ENCODE measurements at regions not wholly inside any gene's neighbourhood (a gene's known extent, or its start where the extent isn't known, plus 50 kb on each side); places are given as distances from the start of the nearest gene placed in this dataset.
"Not testable (repeated sequence)": the region's sequence is repeated elsewhere in the genome, so short reads cannot be mapped to it uniquely, and the experiment has no call there.

DNA sequence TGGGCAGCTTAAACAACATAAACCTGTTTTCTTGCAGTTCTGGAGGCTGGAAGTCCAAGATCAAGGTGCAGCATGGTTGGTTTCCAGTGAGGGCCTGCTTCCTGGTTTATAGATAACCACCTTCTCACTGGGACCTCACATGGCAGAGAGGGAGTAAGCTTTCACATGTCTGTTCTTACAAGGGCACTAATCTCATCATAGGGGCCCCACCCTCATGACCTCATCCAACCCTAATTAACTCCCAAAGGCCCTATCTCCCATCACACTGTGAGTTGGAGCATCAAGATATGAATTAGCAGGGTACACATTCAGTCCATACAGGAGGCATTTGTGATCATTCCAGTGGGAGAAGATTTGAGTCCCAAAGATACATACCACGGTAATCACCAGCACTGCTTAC lies 50.5 kb upstream of the GRIN2A start:
- no peak for DNase-seq (ENCODE audit: extremely low read depth in 1 of 11, low read depth in 9 of 11, low spot score in 4 of 11)

DNA sequence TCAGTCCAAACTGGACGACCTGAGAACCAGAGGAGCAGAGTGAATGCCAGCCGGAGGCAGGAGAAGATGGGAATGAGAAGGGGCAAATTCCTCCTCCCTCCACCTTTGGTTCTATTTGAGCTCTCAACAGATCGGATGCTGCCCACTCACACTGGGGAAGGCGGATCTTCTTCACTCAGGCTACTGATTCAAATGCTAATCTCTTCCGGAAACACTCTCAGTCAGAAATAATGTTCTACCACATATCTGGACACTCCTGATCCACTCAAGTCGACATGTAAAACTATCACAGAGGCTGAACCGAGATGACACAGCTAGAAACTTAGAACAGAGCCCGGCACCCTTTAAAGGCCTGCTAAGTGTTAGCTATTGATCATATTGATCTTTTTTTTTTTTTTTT lies 57.4 kb upstream of the GRIN2A start:
- no peak for DNase-seq (ENCODE audit: extremely low read depth in 1 of 11, low read depth in 9 of 11, low spot score in 4 of 11)

DNA sequence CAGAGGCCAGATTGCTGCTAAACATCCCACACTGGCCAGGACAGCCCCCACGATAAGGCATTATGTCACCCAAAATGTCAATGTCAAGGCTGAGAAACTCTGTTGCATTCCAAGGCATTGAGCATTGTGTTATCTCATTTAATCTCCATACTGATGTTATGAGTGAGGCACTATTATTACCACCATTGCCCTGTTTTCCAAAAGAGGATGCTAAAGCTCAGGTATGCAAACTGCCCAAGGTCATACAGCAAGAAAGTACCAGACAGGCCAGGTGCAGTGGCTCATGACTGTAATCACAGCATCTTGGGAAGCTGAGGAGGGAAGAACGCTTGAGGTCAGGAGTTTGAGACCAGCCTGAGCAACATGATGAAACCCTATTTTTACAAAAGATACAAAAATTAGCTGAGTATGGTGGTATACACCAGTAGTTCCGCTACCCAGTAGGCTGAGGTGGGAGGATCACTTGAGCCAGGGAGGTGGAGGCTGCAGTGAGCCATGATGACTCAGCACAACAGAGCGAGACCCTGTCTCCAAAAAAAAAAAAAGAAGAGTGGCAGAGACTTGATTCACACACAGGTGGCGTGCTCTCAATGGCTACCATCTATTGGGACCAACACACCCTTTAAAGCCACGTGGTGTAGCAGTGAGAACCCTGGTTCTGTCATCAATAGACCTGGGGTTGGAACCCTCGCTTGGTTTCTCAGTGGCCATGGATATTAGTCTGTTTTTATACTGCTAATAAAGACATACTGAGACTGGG lies 58.8 kb upstream of the GRIN2A start:
- no peak for DNase-seq (ENCODE audit: extremely low read depth in 1 of 11, low read depth in 9 of 11, low spot score in 4 of 11)

DNA sequence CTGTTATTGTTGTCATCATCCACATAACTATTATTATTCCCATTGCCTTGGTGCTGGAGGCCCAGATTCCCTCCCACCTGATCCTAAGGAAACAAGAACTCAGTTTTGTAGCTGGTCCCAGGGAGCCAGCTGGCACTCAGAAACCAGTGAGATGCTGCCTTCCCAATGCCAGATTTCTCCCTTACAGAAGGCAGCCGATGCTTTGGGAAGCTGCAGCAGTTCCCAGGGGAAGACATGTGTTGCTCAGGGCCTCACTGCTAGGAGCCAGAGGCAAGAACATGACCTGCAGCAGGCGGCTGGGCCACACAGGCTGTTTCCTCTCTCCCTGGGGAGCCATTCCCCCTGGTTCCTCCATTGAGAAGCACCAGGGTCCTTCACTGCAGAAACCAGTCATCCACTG lies 59.9 kb upstream of the GRIN2A start:
- no peak for DNase-seq (ENCODE audit: extremely low read depth in 1 of 11, low read depth in 9 of 11, low spot score in 4 of 11)

DNA sequence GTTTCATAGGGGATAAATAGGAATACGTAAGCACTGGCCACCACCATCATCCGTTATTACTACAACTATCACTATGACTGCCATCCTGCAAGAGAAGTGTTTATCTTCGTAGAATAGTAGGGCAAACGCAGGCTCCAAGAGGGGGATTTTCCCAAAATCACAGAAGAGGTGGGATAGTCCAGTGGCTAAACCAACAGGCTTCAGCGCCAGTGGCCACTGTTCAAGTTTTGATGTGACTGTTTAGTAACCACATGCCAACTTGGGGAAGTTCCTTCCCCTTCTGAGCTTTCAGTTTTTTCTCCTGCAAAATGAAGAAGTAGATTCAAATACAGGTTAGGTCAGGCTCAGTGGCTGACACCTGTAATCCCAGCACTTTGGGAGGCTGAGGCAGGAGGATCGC lies 60.7 kb upstream of the GRIN2A start:
- DNase-seq (ENCODE audit: extremely low read depth in 1 of 11, low read depth in 9 of 11, low spot score in 4 of 11) = no peak

DNA sequence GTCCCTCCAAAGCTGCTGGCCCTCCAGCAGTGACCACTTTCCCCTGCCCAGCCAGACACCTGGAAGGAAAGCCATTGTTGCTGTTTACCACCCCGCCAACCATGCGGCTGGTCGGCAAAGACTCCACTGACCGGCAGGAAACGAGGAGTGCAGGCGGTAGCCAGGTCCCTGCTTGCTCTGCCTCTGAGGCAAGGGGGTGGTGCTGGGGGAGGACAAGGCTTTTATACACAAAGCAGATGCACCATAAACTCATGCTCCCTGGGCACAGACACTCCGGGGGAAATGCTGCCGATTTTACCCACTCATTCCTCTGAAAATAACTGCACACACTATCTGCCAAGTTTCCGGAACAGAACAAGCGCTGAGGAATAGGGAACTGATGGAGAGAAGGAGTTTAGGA lies 62.8 kb upstream of the GRIN2A start:
- DNase-seq (ENCODE audit: extremely low read depth in 1 of 11, low read depth in 9 of 11, low spot score in 4 of 11) = no peak

DNA sequence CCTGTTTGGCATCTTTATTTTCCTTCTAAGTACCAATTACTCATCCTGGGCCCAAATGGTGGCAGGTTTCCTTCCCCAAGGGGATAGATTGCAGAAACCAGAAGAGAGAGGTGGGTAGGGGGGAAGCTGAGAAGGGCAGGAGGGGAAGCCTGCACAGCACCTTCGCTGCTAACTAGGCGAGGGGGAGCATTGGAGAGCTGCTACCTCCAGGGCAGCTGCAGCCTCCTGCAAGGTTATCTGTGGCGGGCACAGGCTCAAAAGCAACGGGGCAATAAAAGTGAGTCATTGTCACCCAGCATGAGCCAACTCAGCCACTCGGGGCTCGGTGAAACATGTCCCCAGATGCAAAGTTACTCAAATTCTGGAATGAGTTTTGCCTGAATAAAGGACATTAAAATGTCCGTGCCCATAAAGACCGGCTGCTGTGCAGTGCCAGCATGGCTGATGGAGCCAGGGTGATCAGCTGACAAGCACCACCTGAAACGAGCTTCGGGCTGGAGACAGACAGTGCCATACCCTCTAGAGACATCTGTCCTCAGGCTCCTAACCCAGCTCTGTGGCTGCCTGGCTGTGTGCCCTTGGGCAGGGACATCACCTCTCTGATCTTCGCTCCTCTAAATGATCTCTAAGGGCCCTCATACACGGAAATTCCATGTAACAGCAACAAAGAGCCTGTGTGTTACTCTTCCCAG lies 68.1 kb upstream of the GRIN2A start:
- DNase-seq (ENCODE audit: extremely low read depth in 1 of 11, low read depth in 9 of 11, low spot score in 4 of 11) = no peak

DNA sequence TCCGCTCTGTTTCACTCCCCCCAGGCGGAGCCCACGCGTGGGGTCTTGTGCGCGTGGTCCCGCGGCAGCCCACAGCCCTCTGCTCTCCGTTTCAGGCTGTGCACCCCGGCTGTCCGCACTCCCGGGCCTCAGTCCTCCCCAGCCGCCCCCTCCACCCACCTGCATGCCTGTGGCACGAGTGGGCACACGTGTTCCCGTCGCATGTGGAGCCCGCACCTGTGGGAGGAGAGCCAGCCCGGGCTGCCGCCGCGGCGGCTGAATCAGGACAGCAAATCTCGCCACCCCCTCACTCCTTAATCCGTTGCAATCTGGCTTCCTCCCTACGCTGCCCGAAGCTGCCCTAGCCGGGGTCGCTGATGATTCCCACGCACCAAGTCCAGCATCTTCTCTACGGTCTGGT lies 69.9 kb upstream of the GRIN2A start:
- no peak for DNase-seq (ENCODE audit: extremely low read depth in 1 of 11, low read depth in 9 of 11, low spot score in 4 of 11)

DNA sequence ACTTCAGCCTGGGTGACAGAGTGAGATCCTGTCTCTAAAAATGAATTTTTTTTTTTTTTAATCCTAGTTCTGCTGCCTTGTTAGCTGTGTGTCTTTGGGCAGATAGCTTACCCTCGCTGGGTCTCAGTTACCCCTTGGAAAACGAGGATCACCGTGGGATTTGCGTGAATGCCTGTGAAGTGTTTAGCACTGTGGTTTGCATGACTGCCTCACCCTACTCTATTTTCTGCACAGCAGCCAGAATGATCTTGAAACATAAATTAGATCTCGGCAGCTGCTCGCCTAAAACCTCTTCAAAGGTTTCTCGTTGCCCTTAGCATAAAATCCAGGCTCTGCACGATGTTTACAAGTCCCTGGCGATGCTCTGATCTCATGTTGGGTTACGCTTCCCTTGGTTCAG lies 71.2 kb upstream of the GRIN2A start:
- DNase-seq (ENCODE audit: extremely low read depth in 1 of 11, low read depth in 9 of 11, low spot score in 4 of 11) = peak in 1 of 11 donors; percentile 55

DNA sequence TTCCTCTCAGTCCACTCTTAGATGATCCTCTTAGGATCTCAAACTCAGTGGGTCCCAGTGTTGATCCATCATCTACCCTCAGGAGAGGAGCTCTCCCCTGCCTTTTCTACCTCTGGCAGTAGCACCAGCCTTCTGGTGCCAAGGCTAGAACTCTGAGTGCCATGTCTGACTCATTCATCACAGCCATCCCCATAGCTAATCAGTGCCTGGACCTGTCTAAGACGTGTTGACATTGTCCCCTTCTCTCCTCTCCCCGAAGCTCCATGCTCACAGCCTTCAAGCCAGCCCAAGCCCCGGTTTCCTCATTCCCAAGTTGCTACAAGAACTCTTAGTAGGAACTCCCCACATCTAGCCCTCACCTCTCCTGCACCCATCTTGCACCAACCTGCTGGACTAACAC lies 73.5 kb upstream of the GRIN2A start:
- no peak for DNase-seq (ENCODE audit: extremely low read depth in 1 of 11, low read depth in 9 of 11, low spot score in 4 of 11)

DNA sequence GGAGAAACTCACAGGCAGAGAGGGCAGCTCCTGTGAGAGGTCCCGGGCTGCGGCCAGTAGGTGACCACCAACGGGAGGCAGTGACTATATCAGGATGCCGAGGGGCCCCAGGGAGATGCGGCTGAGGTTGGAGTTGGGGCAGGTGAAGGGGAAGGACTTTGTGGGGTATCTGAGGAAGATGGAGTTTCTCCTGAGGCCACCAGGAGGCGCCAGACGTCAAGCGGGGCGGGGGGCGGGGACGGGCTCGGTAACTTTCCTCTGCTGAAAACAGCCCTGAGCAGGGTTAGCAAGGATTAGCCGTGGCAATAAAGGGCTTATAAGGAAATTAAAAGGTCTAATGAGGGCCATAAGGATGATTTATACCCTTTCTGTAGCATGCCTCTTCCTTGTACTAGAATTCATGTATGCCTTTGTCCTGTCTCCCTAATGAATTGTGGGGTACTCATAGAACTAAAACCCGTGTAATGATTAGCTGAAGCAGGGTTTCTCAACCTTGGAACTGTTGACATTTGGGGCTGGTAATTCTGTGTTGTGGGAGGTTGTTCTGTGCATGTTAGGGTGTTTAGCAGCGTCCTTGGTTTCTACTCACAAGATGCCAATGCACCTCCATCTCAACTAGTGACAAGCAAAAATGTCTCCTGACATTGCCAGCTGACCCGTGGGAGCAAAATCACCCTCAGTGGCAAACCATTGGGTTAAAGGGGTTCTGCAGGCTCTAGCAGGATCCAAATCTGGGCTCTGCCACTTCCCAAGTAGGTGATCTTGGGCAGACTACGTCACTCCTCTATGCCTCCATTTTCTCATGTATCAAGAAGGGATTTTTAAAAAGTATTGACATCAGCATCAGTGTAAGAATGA lies 74.8 kb upstream of the GRIN2A start:
- peak in 7 of 11 donors; percentile 39 to 55 (median 46) for DNase-seq (ENCODE audit: extremely low read depth in 1 of 11, low read depth in 9 of 11, low spot score in 4 of 11)

DNA sequence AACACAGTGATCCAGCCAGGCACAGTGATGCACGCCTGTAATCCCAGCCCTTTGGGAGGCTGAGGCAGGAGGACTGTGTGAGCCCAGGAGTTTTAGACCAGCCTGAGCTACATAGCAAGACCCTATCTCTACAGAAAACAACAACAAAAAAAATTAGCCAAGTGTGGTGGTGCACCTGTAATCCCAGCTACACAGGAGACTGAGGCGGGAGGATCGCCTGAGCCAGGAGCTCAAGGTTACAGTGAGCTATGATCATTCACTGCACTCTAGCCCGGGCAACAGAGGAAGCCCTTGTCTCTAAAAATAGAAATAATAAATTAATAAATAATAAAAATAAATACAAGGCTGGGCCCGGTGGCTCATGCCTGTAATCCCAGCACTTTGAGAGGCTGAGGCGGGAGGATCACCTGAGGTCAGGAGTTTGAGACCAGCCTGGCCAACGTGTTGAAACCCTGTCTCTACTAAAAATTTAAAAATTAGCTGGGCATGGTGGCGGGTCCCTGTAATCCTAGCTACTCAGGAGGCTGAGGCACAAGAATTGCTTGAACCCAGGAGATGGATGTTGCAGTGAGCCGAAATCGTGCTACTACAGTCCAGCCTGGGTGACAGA lies 75.5 kb upstream of the GRIN2A start:
- not testable (repeated sequence) for DNase-seq (ENCODE audit: extremely low read depth in 1 of 11, low read depth in 9 of 11, low spot score in 4 of 11)

DNA sequence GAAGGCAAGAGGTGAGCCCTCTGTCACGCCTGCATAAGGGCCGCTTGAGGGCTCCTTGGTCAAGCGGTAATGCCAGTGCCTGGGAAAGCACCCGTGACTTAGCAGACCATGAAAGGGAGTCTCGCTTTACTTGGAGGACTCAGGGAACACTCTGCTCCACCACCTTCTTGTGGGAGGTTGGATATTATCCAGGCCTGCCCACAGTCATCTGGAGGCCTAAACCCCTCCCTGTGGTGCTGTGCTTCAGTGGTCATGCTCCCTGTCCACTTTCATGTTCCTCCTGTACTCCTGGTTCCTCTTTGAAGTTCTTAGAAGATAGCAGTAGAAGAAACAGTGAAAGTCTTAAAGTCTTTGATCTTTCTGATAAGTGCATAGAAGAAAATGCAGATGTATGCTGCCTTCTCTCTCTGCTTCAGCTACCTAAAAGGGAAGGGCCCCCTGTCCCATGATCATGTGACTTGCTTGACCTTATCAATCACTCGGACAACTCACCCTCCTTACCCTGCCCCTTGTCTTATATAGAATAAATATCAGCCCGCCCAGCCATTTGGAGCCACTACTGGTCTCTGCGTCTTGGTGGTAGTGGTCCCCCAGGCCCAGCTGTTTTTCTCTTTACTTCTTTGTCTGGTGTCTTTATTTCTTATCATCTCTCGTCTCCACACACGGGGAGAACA lies 76.8 kb upstream of the GRIN2A start:
- DNase-seq (ENCODE audit: extremely low read depth in 1 of 11, low read depth in 9 of 11, low spot score in 4 of 11) = peak in 2 of 11 donors; percentile 33 to 47

DNA sequence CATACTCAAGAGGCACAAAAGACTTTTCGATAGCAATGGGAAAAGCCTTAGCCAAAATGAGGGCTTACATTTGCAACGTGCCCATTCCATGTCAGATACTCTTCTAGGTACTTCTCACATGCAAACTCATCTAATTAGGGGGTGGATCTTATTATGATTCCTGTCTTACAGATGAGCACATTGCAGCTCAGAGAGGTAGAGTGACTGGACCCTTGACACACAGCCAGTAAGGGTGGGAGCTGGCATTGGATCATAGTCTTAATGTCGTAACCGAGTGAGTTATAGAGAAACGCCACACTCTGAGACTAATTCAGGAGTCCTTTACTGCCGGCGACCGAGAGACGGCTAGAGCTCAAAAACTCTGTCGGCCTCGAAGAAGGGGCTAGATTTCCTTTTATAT lies 78.8 kb upstream of the GRIN2A start:
- DNase-seq (ENCODE audit: extremely low read depth in 1 of 11, low read depth in 9 of 11, low spot score in 4 of 11) = no peak

DNA sequence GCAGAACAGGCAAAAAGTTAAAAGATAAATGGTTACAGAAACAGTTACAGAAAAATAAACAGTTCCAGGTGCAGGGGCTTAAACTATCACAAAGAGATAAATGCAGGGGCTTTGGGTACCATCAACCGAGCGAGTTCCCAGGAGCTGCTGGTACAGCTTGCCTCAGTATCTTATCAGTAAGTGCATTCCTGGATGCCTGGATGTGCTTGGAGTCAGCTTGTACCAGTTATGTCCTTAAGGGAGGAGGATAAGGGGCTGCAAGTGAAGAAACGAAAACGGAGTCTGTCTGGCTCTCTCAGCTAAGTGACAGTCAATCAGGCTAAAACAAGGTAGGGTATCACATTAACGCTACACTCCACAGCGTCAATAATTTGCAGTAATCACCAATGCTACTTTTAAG lies 79.3 kb upstream of the GRIN2A start:
- DNase-seq (ENCODE audit: extremely low read depth in 1 of 11, low read depth in 9 of 11, low spot score in 4 of 11) = not testable (repeated sequence)

DNA sequence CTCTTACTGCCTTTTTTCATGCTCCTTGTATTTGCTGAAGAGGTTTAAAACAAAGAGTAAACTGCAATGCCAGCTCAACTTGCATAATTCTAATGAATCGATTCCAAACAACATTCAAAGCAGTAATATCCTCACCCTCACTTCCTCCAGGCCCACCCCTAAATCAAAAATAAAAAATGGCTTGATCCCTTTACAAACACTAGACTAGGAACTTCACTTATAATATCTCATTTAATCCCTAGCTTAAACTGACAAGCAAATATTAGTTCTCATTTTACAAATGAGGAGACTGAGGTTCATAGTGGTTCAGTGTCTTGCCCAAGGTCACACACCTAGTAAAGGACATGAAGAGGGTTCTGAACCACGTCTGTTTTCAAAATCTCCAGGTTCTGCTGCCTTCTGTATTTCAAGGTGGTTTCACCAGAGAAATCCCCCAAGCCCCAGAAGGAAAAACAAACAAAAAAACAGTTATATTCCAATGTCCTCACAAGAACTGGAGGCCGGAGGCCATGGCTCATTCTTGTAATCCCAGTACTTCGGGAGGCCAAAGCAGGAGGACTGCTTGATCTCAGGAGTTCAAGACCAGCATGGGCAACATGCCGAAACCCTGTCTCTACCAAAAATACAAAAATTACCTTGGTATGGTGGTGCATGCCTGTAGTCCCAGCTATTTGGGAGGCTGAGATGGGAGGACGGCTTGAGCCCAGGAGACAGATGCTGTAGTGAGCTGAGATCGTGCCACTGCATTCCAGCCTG lies 80.3 kb upstream of the GRIN2A start:
- no peak for DNase-seq (ENCODE audit: extremely low read depth in 1 of 11, low read depth in 9 of 11, low spot score in 4 of 11)

DNA sequence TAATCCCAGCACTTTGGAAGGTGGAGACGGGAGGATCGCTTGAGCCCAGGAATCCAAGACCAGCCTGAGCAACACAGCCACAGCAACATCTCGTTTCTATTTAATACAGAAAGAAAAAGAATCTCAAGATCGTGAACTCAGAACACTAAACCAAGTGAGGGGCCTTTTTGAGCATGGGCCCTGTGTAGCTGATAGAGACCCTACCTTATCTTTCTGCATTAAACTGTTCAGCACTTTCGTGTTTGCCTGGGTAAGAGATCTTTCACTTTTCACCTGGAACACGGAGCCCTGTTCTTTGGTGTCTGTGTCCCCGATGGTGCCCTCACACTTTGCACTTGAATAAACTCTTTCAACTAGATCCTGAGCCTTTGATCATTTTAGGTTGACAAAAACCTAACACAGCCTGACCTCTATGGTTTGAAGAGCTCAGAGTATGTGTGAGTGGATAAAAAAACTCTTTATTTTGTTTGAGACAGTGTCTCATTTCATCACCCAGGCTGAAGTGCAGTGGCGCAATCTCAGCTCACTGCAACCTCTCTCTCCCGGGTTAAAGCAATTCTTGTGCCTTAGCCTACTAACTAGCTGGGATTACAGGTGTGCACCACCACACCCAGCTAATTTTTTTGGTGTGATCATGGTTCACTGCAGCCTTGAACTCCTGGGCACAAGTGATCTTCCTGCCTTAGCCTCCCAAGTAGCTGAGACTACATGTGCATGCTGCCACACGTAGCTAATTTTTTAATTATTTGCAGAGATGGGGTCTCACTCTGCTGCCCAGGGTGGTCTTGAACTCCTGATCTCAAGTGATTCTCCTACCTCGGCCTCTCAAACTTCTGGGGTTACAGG lies 83.8 kb upstream of the GRIN2A start:
- DNase-seq (ENCODE audit: extremely low read depth in 1 of 11, low read depth in 9 of 11, low spot score in 4 of 11) = no peak
